GM19455 (cell line): ENCODE measurements at regions not wholly inside any gene's neighbourhood (a gene's known extent, or its start where the extent isn't known, plus 50 kb on each side); places are given as distances from the start of the nearest gene placed in this dataset.

Experiments used
- ATAC-seq: cut with Tn5 transposase; IDR thresholded peaks from one replicate; pipeline ENCODE4 v1.9.1; 2021; ENCODE audit not compliant: unreplicated experiment

DNA sequence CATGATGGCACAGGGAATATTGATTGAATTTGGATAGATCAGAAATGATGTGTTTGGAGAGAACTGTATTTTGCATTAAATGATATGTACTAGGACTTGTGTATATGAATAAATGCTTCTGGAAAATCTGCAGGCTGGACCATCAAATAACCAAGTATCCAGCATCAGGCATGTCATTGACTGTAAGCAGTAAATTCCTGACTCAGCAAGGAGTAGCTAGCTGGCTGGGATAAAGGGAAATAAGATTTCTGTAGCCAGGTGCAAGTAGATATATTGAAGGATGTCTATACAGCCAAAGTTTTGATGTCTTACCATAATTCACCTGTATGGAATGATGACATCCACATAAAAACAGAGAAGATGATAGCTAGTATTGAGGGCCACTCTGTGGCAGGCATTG is 809.6 kb downstream of the CDH11 start:
- ATAC-seq: no peak

DNA sequence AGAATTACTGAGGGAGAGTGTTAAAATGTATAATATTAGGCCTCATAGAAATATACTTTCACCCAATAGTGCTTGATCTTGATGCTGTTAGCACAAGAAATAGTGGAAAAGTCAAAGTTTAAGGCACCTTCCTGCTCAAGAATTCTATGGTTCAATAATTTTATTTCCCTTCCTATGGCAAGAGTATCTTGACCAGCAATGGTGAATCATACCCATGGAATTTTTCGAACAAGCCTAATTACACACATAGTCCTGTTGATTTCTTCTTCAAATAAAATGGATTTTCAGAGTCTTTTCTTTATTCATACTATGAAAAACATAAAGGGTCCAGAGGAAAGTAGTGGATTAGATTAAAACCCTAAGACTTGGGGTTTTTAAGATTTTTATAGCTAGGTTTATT is 810.6 kb downstream of the CDH11 start:
- no peak for ATAC-seq

DNA sequence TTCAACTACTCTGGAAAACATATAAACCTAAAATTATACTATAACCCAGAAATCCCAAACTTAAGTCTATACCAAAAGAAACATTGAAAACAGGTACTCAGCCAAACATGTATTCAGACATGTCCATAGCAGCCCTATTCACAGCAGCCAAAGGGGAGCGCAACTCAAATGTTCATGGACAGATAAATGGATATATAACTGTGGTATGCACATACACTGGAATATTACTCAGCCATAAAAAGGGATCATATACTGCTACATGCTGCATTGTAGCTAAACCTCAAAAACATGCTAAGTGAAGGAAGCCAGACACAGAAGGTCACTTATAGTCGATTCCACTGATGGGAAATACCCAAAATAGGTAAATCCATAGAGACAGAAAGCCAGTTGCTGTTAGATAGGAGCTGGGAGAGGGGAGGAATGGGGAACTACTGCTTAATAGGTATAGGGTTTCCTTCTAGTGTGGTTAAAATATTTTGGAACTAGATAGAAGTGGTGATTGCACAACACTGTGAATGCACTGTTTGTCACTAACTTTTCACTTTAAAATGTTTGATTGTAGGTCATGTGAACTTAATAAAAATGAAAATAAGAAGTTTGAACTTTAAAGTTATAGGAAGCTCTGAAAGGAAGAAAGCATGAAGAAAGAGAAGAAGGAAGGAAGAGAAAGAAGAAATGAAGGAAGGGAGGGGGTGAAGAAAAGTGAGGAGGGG is 812.3 kb downstream of the CDH11 start:
- ATAC-seq: no peak

DNA sequence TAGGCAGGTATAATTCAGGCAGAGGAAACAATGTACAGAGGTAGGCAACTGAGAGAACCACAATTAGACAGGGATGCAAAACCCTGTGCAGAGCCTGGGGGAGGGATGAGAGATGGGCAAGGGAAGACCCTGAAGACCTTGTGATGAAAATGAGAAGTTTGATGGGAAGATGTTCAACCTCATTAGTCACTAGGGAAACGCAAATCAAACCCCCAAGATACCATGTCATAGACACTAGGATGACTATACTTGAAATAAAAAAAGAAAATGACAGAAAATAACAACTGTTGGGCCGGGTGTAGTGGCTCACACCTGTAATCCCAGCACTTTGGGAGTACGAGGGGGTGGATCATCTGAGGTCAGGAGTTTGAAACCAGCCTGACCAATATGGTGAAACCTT is 813.1 kb downstream of the CDH11 start:
- no peak for ATAC-seq

DNA sequence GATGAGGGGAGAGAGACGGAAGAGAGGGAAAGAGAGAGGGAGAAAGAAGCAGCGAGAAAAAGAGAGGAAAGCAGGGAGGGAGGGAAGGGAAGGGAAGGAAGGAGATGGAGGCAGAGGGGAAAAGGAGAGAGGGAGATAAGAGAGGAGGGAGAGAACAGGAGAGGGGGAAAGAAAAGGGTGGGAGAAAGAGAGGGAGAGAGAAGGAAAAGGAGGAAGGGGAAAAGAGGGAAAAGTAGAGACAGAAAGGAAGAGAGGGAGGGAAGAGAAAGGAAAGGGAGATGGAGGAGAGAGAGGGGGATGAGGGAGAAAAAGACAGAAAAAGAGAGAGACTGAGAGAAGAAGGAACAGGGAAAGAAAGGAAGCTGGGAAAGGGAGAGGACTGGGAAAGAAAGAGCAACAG is 814.4 kb downstream of the CDH11 start:
- ATAC-seq: no peak

DNA sequence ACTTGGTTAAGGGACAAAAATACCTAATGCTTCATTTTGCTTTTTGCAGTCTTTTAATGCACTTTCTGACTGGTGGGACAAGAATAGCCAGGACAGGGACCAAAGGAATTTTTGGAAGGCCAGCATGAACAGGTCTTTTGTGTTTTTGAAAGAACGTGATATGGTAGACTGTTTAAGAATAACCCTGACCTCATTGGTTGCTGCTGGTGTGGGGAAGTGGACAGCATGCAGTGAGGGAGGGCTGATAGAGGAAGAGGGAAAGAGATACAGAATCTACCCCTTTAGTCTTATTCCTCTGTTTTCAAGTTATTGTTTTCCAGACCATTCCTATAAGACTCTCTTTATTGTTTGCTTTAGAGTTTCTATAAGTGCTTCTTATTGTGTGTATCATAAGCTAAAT is 816.2 kb downstream of the CDH11 start:
- no peak for ATAC-seq

DNA sequence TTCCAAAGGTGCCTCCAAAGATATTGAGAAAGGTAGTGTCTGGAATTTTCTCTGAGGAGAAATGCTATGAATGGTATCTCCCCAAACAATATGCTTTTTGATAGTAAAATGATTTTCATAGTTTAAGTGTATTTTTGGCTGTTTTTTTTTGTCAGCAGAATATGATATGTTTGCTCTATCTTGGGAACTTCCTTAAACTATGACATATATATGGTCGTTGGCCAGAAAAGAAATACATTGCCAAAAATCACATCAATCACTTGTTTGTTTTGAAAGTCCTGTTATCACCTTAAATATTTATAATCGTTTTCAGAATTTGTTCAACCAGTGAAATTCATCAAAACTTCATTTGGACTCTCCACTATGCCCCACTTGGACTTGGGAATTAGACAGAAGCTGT is 816.9 kb downstream of the CDH11 start:
- ATAC-seq: no peak

DNA sequence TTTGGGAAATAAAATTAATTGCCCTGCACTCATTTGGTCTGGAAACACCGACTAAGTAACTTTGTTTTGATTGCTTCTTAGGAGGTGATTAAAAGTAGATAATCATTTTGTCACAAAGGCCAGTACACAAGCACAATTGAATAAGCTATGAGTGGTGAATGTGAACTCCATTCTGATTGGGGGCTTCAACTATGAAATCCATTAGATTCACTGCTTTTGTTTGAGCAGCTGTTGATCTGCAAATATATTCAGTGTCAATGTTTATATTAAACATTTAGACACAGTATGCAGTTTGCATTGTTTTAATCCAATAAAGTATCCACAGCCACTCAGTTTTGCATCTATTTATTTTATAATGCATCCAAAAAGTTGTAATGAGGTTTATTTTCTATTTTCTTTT is 817.5 kb downstream of the CDH11 start:
- no peak for ATAC-seq

DNA sequence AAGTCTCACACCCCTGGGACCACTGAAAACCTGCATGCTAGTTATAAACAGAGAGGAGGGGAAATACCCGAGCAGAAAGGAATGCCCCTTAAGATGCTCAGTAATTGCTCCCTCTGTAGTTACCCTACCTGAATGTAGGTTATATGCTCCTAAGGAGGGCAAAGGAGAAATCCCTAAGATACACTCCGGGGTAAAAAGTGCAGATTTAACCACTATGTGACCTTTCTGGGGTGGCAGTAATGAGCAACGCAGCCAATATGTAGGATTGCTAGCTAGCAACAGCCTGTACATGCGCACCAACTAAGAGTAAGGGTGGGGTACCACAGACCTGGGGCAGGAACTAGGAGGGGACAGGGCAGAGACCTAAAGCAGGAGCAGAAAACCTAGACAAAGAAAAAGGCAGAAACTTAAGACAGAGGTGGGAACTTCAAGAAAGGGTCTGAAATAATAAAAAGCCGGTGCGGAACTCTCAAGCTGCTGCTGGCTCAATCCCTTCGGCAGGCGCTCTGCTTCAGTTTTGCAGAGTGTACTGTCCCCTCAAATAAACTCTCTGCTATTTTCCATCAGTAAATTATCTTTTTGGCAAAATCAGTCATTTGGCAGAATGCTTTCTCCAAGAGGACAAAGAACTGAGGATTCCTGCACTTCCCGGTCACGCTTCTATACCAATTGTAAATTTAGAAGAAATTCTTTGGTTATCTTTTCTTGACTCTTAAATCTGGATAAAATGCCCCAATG is 823.8 kb downstream of the CDH11 start:
- ATAC-seq: no peak

DNA sequence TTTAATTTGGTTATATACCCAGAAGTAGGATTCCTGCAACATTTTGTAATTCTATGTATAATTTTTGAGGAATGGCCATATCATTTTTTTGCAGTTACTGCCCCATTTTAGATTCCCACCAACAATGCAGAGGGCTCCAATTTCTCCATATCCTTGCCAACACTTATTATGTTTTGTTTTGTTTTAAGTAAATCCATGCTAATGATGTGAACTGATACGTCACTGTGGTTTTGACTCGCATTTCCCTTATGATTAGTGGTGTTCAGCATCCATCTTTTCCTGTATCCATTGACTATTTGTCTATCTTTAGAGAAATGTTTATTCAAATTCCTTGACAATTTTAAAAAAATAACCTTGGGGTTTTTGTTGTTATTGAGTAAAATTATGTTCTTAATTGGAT is 826.4 kb downstream of the CDH11 start:
- ATAC-seq: no peak

DNA sequence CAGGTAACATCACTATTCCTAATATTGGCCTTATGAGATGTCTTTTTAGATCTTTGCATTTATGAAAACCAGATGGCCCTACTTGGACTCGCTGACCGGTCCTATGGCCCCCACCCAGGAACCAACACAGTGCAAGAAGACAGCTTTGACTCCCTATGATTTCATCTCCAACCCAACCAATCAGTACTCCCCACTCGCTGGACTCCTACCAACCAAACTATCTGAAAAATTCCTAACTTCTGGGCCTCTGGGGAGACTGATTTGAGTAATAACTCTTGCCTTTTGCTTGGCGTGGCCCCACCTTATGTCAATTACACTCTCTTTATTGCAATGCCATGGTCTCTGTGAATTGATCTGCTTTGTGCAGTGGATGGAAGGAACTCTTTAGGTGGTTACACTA is 828.9 kb downstream of the CDH11 start:
- no peak for ATAC-seq

DNA sequence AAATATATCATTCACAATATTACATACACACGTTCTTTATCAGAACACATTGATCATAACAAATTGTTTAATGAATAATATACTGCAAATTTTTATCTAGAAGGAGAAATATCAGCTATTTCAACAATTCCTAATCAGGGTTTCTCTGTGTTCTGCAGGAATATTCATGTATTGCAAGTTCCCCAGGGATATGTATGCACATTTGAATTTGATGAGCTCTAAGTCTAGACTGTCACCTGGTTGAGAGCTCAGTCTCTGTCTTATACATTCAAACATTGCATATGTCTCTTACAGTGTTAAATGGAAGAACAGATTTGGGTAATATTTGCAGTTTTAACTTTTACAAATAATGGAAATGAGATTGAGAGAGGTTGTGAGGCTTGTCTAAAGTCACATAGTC is 829.7 kb downstream of the CDH11 start:
- ATAC-seq: no peak

DNA sequence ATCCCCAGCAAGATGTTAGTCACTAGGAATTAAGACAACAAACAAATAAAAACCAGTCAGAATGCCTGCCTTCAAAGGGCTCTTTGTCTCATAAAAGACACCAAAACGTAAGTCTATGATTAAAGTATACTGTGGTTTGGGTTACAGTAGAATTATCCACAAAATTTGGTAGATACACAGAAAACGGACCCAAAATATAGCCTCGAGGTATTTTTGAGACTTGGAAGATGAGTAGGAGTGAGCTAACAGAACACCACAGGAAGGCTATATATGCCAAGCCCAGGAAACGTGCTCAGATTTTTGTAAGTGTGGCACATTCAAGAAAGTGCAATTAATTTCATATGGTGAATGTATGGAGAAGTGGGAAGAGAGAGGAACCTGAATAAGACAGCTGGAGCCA is 831.4 kb downstream of the CDH11 start:
- no peak for ATAC-seq

DNA sequence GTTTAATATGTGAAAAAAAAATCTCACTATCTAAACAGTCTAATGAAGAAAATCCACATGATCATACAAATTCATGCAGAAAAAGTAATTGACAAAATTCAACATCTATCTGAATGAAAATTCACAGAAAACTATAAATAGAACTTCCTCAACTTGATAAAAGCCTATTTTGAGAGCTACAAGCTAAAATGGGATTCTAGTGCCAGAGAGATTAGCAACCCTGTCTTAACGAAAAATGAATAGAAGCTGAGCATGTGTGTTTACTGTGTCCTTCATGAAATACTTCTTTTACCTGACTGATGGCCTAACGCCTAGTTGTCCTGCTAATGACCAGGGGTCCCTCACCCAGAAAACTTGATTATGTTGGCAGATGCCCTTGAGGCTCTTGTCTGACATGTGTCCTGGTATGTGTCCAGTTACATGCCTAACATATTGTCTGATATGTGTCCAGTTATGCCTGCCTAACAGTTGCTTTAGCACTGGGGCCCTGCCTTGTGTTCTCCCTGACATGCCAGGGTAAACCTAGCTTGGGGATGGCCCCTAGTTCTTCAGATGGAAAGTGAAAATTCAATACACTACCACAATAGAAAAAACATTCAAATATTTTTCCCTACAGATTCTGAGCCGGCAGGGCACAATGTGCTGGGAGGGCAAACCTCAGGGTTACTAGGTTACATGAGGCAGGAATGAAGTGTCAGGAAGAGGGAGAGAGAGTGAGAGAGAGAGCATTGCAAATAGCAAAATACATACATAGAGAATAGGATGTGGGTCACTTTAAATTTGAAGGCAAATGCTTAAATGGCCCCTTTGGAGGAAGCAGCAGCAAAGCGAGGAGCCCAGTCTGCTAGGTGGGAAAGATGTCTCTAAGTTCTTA is 834.0 kb downstream of the CDH11 start:
- ATAC-seq: no peak

DNA sequence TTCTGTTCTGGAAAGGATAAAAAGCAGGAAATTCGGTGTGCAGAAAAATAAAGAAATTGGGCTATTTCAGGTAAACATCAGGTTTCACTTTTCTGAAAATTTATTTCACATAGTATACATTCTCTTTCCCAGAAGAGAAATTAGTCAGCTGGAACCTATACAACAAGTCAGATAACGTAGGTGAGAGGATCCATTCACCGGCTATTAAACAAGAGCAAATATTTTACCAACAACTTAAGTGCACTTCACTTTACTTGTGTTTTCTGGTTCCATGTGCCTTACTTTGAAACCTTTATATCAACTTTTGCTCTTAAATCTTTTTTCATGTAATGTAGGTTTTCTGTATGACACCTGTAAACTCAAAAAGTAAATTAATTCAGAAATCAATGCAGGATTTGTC is 839.7 kb downstream of the CDH11 start:
- no peak for ATAC-seq

DNA sequence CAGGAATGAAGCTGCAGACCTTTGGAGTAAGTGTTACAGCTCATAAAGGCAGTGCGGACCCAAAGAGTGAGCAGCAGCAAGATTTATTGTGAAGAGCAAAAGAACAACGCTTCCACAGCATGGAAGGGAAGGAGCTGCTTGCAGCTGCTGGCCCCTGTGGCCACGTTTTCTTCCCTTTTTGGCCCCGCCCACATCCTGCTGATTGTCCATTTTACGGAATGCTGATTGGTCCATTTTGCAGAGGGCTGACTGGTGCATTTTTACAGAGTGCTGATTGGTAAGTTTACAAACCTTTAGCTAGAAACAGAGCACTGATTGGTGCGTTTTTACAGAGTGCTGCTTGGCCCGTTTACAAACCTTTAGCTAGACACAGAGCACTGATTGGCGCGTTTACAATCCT is 841.5 kb downstream of the CDH11 start:
- ATAC-seq: no peak

DNA sequence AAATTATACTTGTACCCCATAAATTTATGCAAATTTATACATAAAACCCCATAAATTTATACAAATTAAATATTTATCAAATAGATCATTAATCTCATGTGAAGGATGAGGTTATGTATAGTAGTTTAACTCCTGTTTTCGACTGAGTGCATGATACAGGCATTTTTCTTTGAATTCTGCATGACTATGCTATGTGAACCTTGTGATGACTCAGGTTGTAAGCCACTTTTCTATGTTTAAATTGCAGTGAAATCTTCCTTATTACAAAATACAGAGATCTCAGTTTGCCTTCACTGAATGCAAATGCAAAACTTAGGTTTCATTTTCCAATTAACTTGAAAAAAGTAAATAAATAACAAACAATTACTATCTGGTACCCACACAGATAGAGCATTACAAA is 843.7 kb downstream of the CDH11 start:
- ATAC-seq: no peak

DNA sequence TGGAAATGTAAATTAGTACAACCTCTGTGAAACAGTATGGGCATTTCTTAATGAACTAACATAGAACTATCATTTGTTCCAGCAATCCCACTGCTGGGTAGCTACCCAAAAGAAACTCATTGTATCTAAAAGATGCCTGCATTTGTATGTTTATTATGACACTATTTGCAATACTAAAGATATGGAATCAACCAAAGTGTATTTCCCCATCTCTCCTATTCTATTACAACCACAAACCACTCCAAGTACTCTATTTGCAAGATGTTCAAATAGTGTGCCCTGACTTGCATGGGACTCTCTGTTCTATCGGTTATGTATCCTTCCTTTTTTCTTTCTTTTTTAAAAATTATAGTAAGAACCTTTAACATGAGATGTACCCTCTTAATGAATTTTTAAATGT is 845.2 kb downstream of the CDH11 start:
- no peak for ATAC-seq

DNA sequence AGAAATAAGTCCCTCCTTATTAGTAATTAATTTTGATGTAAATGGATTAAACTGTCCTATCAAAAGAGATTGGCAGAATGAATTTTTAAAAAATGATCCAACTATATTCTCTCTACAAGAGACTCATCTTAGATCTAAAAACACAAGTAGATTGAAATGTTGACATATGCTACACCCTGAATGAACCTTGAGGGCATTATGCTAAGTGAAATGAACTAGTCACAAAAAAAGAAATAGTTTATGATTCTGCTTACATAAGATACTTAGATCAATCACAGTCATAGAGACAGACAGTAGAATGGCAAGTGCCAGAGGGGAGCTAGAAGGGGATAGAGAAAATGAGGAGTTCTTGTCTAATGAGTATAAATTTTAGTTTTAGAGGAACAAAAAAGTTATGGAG is 849.8 kb downstream of the CDH11 start:
- no peak for ATAC-seq

DNA sequence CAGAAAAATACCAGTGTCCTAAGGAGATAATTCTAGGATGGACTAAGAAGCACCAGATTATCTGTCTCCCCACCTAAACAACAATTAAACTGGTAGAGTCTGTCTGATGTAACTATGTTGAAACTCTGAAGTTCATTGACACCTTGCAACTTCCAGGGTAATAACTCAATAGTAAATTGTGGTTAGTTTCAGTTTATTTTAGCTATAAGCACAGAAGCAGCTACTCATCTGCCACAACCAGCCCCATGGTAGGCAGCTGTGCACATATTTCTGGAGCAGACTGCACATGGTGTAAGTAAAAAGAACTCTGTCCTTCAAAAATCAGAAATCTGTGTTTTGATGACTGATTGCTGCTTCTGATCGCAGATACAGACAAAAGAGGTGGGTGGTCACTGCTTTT is 852.1 kb downstream of the CDH11 start:
- ATAC-seq: no peak

DNA sequence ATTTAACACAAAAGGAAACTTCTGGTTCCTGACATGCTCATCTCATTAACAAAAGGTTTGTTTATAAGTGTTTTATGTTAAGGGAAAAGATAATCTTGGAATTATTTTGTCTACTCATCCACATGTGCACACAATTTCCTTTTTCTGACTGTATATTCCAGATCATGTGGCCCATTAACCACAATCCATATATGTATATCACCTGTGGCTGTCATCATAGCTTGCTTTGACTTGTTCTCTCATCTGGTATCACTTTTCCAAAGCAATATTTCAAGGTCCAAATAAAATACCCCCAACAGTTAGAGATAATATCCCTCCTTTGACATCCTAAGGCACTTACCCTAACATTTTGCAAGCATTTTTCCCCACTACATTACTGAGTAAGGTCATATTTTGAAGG is 856.1 kb downstream of the CDH11 start:
- no peak for ATAC-seq
